ENCODE measurements at regions not wholly inside any gene's neighbourhood (a gene's known extent, or its start where the extent isn't known, plus 50 kb on each side); places are given as distances from the start of the nearest gene placed in this dataset.
"Not testable (repeated sequence)": the region's sequence is repeated elsewhere in the genome, so short reads cannot be mapped to it uniquely, and the experiment has no call there.

- intact Hi-C loops (cut with micrococcal nuclease): no loop called here
- no peaks in the 10 kb centered on the region for H3K4me1 ChIP-seq (ENCODE audit: insufficient read depth, low read length)
- Mint-ChIP-seq H3K4me1 (no peaks in the 10 kb centered on the region), H3K36me3 (no peaks in the 10 kb centered on the region), H3K9me3 (peaks cover 0 to 14% (median 8%) of the 10 kb centered on the region in 8 donors), H3K4me3 (no peak overlapping the region), H3K27me3 (peaks cover 8 to 15% of the 10 kb centered on the region in 2 donors), H3K27ac (no peak overlapping the region)
- DNase-seq: no peak
- no peaks in the 10 kb centered on the region for H3K9me3 ChIP-seq (ENCODE audit: control insufficient read depth in 1 of 2, low read length in 2 of 2)
- no peak overlapping the region for H3K27ac ChIP-seq (ENCODE audit: low read depth, low read length)
- H3K27me3 ChIP-seq (ENCODE audit: insufficient read depth, low read length): no peaks in the 10 kb centered on the region
- no peaks in the 10 kb centered on the region for H3K36me3 ChIP-seq (ENCODE audit: insufficient read depth, low read length)
- ChIA-PET CTCF (ENCODE audit: partially characterized antibody) (no interaction called here), POLR2A (ENCODE audit: partially characterized antibody) (no interaction called here)
- no peak overlapping the region for H3K4me3 ChIP-seq (ENCODE audit: low read length in 2 of 2)
Measured at GRCh38 chr5:38789777-38790176, 56.0 kb upstream of the OSMR start.

DNA sequence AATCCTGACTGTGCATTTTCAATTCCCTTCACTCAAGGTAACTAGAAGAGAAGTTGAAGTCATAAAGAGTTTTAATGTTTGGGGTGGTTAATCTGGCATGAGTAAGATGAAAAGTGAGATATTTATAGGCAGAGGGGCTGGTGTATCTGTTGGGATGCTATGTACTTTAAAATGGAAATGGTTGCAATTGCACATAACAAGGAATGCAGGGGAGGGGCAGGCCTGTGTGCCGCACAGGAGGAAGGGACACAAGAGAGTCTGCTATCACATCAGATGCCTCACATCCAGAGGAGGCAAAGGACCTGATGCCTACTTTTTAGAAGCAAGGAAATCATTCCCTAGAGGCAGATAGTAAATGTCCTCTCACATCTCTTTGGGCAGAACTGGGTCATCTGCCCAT, 55.5 kb upstream of the OSMR start:
- H3K27me3 Mint-ChIP-seq: peaks cover 8 to 15% of the 10 kb centered on the region in 2 donors
- H3K4me1 Mint-ChIP-seq: no peaks in the 10 kb centered on the region
- ChIA-PET CTCF (ENCODE audit: partially characterized antibody) (no interaction called here), POLR2A (ENCODE audit: partially characterized antibody) (no interaction called here)
- Histone ChIP-seq H3K27me3 (ENCODE audit: insufficient read depth, low read length) (no peaks in the 10 kb centered on the region), H3K27ac (ENCODE audit: low read depth, low read length) (no peak overlapping the region), H3K4me1 (ENCODE audit: insufficient read depth, low read length) (no peaks in the 10 kb centered on the region), H3K4me3 (ENCODE audit: low read length in 2 of 2) (no peak overlapping the region), H3K36me3 (ENCODE audit: insufficient read depth, low read length) (no peaks in the 10 kb centered on the region), H3K9me3 (ENCODE audit: control insufficient read depth in 1 of 2, low read length in 2 of 2) (no peaks in the 10 kb centered on the region)
- H3K9me3 Mint-ChIP-seq: peaks cover 0 to 14% (median 8%) of the 10 kb centered on the region in 8 donors
- DNase-seq: no peak
- H3K36me3 Mint-ChIP-seq: no peaks in the 10 kb centered on the region
- H3K27ac Mint-ChIP-seq: no peak overlapping the region
- intact Hi-C loops (cut with micrococcal nuclease): no loop called here
- no peak overlapping the region for H3K4me3 Mint-ChIP-seq

GRCh38 chr5:38790891-38791290, 54.9 kb upstream of the OSMR start:
- intact Hi-C loops (cut with micrococcal nuclease): no loop called here
- ChIA-PET POLR2A (ENCODE audit: partially characterized antibody) (no interaction called here), CTCF (ENCODE audit: partially characterized antibody) (no interaction called here)
- Mint-ChIP-seq H3K36me3 (no peaks in the 10 kb centered on the region), H3K9me3 (peaks cover 0 to 13% (median 7%) of the 10 kb centered on the region in 8 donors), H3K4me3 (no peak overlapping the region), H3K27ac (no peak overlapping the region), H3K27me3 (peaks cover 8 to 15% of the 10 kb centered on the region in 2 donors), H3K4me1 (no peaks in the 10 kb centered on the region)
- Histone ChIP-seq H3K4me1 (ENCODE audit: insufficient read depth, low read length) (no peaks in the 10 kb centered on the region), H3K27me3 (ENCODE audit: insufficient read depth, low read length) (no peaks in the 10 kb centered on the region), H3K9me3 (ENCODE audit: control insufficient read depth in 1 of 2, low read length in 2 of 2) (no peaks in the 10 kb centered on the region), H3K36me3 (ENCODE audit: insufficient read depth, low read length) (no peaks in the 10 kb centered on the region), H3K27ac (ENCODE audit: low read depth, low read length) (no peak overlapping the region), H3K4me3 (ENCODE audit: low read length in 2 of 2) (no peak overlapping the region)
- DNase-seq: no peak

- Histone ChIP-seq H3K4me3 (ENCODE audit: low read length in 2 of 2) (no peak overlapping the region), H3K27me3 (ENCODE audit: insufficient read depth, low read length) (no peaks in the 10 kb centered on the region), H3K36me3 (ENCODE audit: insufficient read depth, low read length) (no peaks in the 10 kb centered on the region), H3K27ac (ENCODE audit: low read depth, low read length) (no peak overlapping the region), H3K9me3 (ENCODE audit: control insufficient read depth in 1 of 2, low read length in 2 of 2) (no peaks in the 10 kb centered on the region), H3K4me1 (ENCODE audit: insufficient read depth, low read length) (no peaks in the 10 kb centered on the region)
- Mint-ChIP-seq H3K36me3 (no peaks in the 10 kb centered on the region), H3K27me3 (peaks cover 10 to 12% of the 10 kb centered on the region in 2 donors), H3K4me1 (no peaks in the 10 kb centered on the region), H3K27ac (no peak overlapping the region), H3K9me3 (peaks cover 0 to 1% (median 0%) of the 10 kb centered on the region in 8 donors), H3K4me3 (no peak overlapping the region)
- ChIA-PET CTCF (ENCODE audit: partially characterized antibody) (no interaction called here), POLR2A (ENCODE audit: partially characterized antibody) (no interaction called here)
- intact Hi-C loops (cut with micrococcal nuclease): no loop called here
- DNase-seq: no peak
Measured at GRCh38 chr5:38793099-38793498, 52.7 kb upstream of the OSMR start.

DNA sequence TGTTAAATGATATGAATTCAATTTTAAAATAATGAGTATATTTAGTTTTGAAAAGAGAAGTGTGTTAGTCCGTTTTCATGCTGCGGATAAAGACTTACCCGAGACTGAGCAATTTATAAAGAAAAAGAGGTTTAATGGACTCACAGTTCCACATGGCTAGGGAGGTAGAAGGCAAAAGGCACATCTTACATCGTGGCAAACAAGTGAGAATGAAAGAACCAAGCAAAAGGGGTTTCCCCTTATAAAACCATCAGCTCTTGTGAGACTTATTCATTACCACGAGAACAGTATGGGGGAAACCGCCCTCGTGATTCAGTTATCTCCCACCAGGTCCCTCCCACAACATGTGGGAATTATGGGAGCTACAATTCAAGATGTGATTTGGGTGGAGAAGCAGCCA, 51.8 kb upstream of the OSMR start:
- H3K4me3 Mint-ChIP-seq; H3K9me3 ChIP-seq (ENCODE audit: control insufficient read depth in 1 of 2, low read length in 2 of 2); DNase-seq; H3K36me3 ChIP-seq (ENCODE audit: insufficient read depth, low read length); H3K27me3 ChIP-seq (ENCODE audit: insufficient read depth, low read length); CTCF ChIA-PET (ENCODE audit: partially characterized antibody); H3K4me1 ChIP-seq (ENCODE audit: insufficient read depth, low read length); H3K27ac Mint-ChIP-seq; H3K4me3 ChIP-seq (ENCODE audit: low read length in 2 of 2); intact Hi-C loops (cut with micrococcal nuclease); H3K27ac ChIP-seq (ENCODE audit: low read depth, low read length); H3K36me3 Mint-ChIP-seq; H3K4me1 Mint-ChIP-seq; H3K9me3 Mint-ChIP-seq; POLR2A ChIA-PET (ENCODE audit: partially characterized antibody): not testable (repeated sequence)
- H3K27me3 Mint-ChIP-seq: peaks cover 9 to 10% of the 10 kb centered on the region in 2 donors

GRCh38 chr5:38794986-38795385, 50.8 kb upstream of the OSMR start:
- H3K27ac Mint-ChIP-seq: no peak overlapping the region
- H3K27ac ChIP-seq (ENCODE audit: low read depth, low read length): no peak overlapping the region
- ChIA-PET POLR2A (ENCODE audit: partially characterized antibody) (no interaction called here), CTCF (ENCODE audit: partially characterized antibody) (no interaction called here)
- peaks cover 0 to 2% (median 0%) of the 10 kb centered on the region in 4 donors for H3K4me1 Mint-ChIP-seq
- no peaks in the 10 kb centered on the region for H3K36me3 ChIP-seq (ENCODE audit: insufficient read depth, low read length)
- H3K27me3 ChIP-seq (ENCODE audit: insufficient read depth, low read length): no peaks in the 10 kb centered on the region
- H3K9me3 ChIP-seq (ENCODE audit: control insufficient read depth in 1 of 2, low read length in 2 of 2): no peaks in the 10 kb centered on the region
- no peaks in the 10 kb centered on the region for H3K36me3 Mint-ChIP-seq
- no peak for DNase-seq
- H3K9me3 Mint-ChIP-seq: peaks cover 0 to 1% (median 0%) of the 10 kb centered on the region in 8 donors
- H3K4me1 ChIP-seq (ENCODE audit: insufficient read depth, low read length): no peaks in the 10 kb centered on the region
- no peak overlapping the region for H3K4me3 Mint-ChIP-seq
- peaks cover 9 to 10% of the 10 kb centered on the region in 2 donors for H3K27me3 Mint-ChIP-seq
- no peak overlapping the region for H3K4me3 ChIP-seq (ENCODE audit: low read length in 2 of 2)
- intact Hi-C loops (cut with micrococcal nuclease): no loop called here

- ChIA-PET CTCF (ENCODE audit: partially characterized antibody) (interaction anchor here (1.5 kb wide), 1 partner anchor 14 kb away, joined by 4 read pairs; no protein-coding TSS in a partner anchor), POLR2A (ENCODE audit: partially characterized antibody) (no interaction called here)
- intact Hi-C loops (cut with micrococcal nuclease): no loop called here
- H3K9me3 ChIP-seq (ENCODE audit: control insufficient read depth in 1 of 2, low read length in 2 of 2): no peaks in the 10 kb centered on the region
- H3K27me3 ChIP-seq (ENCODE audit: insufficient read depth, low read length): no peaks in the 10 kb centered on the region
- H3K4me1 ChIP-seq (ENCODE audit: insufficient read depth, low read length): no peaks in the 10 kb centered on the region
- DNase-seq: no peak
- H3K4me3 Mint-ChIP-seq: no peak overlapping the region
- no peaks in the 10 kb centered on the region for H3K36me3 ChIP-seq (ENCODE audit: insufficient read depth, low read length)
- no peak overlapping the region for H3K27ac ChIP-seq (ENCODE audit: low read depth, low read length)
- no peak overlapping the region for H3K4me3 ChIP-seq (ENCODE audit: low read length in 2 of 2)
- H3K27me3 Mint-ChIP-seq: peaks cover 8 to 9% of the 10 kb centered on the region in 2 donors
- peaks cover 0 to 1% (median 0%) of the 10 kb centered on the region in 8 donors for H3K9me3 Mint-ChIP-seq
- no peak overlapping the region for H3K27ac Mint-ChIP-seq
- no peaks in the 10 kb centered on the region for H3K36me3 Mint-ChIP-seq
- H3K4me1 Mint-ChIP-seq: peaks cover 0 to 2% (median 0%) of the 10 kb centered on the region in 4 donors
Measured at GRCh38 chr5:38795986-38796741, 49.6 kb upstream of the OSMR start.
